HCT116 (cell line): ENCODE measurements at regions not wholly inside any gene's neighbourhood (a gene's known extent, or its start where the extent isn't known, plus 50 kb on each side); places are given as distances from the start of the nearest gene placed in this dataset.

ENCODE experiments used
- ATAC-seq: fragments of 200-7000 bp; cut with Tn5 transposase; 2 replicates; pipeline ENCODE4 v1.9.1; 2020; ENCODE audit warnings: mild to moderate bottlenecking, moderate library complexity
- BruUV-seq: library from RNA; stranded (reverse); fragments of 400-500 nt; replicated peaks from 2 replicates; lab custom pipeline; 2021; lab: Mats Ljungman, UMichigan
- CTCF ChIA-PET: fragments of 300-600 bp; sonication (Branson Sonifier 250); formaldehyde crosslinking; loops from one replicate; lab custom pipeline; 2021; ENCODE audit warnings: antibody characterized with exemption; lab: Charles Lee
- POLR2A ChIA-PET: fragments of 300-600, 350-600 bp; sonication (Branson Sonifier 250); formaldehyde crosslinking; loops from one replicate; lab custom pipeline; 2021; ENCODE audit warnings: antibody characterized with exemption; lab: Charles Lee
- RAD21 ChIA-PET, 2 experiments: fragments of 300-600 bp; sonication (Branson Sonifier 250); formaldehyde crosslinking; loops; one replicate each; lab custom pipeline; 2023; ENCODE audit warnings: low total read pairs in 2 of 2; ENCODE audit not compliant: uncharacterized antibody in 2 of 2, unreplicated experiment in 2 of 2, low non-redundant PET in 1 of 2; lab: Charles Lee
- DNase-seq: peaks from one replicate; pipeline ENCODE4 v3.0.0-alpha.2; 2010; ENCODE audit warnings: low read depth, low spot score
- H2AFZ ChIP-seq: fragments of 200-600 bp; shearing (Covaris generic), sonication (generic); 2 replicates; pipeline ENCODE4 v1.6.1; 2017; ENCODE audit warnings: low read depth, mixed run types, mixed read lengths, antibody characterized with exemption, low read length; ENCODE audit not compliant: poor library complexity, severe bottlenecking
- H3K27ac ChIP-seq: 2 replicates; pipeline ENCODE4 v1.5.1; 2012; ENCODE audit warnings: low read depth, low read length
- H3K27me3 ChIP-seq: fragments of 200-600 bp; sonication (generic); 2 replicates; pipeline ENCODE4 v1.6.1; 2016; ENCODE audit warnings: mixed run types, low read length, mixed read lengths; ENCODE audit not compliant: insufficient read depth
- H3K36me3 ChIP-seq, 2 experiments: fragments of 200-500 bp in 1 of 2; fragments of 200-600 bp in 1 of 2; sonication (Bioruptor generic) in 1 of 2; sonication (generic) in 1 of 2; 2 replicates each; pipeline versions ENCODE4 v1.5.1 to v1.6.1; 2014 to 2016; ENCODE audit warnings: low read length in 2 of 2, inconsistent platforms in 1 of 2, mixed read lengths in 1 of 2, mixed run types in 1 of 2; ENCODE audit not compliant: insufficient read depth in 2 of 2, control insufficient read depth in 1 of 2
- H3K4me1 ChIP-seq, 2 experiments: fragments of 200-600 bp in 1 of 2; sonication (generic) in 1 of 2; 2 replicates each; pipeline versions ENCODE4 v1.5.1 to v1.6.1; 2012 to 2017; ENCODE audit warnings: low read length in 2 of 2, inconsistent platforms in 1 of 2, mild to moderate bottlenecking in 1 of 2, mixed read lengths in 1 of 2, mixed run types in 1 of 2, moderate library complexity in 1 of 2; ENCODE audit not compliant: insufficient read depth in 2 of 2, control insufficient read depth in 1 of 2
- H3K4me2 ChIP-seq: fragments of 200-600 bp; sonication (generic); 2 replicates; pipeline ENCODE4 v1.6.1; 2017; ENCODE audit warnings: mixed run types, low read length, mixed read lengths
- H3K4me3 ChIP-seq, 2 experiments: fragments of 200-600 bp in 1 of 2; sonication (generic) in 1 of 2; replicated peaks in 1 of 2; 2 replicates each; pipeline ENCODE4 v1.5.1; 2011 to 2016; ENCODE audit warnings: low read length in 2 of 2, control low read depth in 1 of 2, low read depth in 1 of 2, mild to moderate bottlenecking in 1 of 2, mixed read lengths in 1 of 2, mixed run types in 1 of 2
- H3K79me2 ChIP-seq: fragments of 200-600 bp; sonication (generic); 2 replicates; pipeline ENCODE4 v1.6.1; 2017; ENCODE audit warnings: mild to moderate bottlenecking, mixed run types, low read length, moderate library complexity, mixed read lengths; ENCODE audit not compliant: insufficient read depth
- H3K9ac ChIP-seq: fragments of 200-600 bp; sonication (generic); 2 replicates; pipeline ENCODE4 v1.6.1; 2016; ENCODE audit warnings: low read length, mixed read lengths
- H3K9me2 ChIP-seq: fragments of 200-600 bp; sonication (generic), shearing (Covaris generic); 2 replicates; pipeline ENCODE4 v1.6.1; 2017; ENCODE audit warnings: mixed run types, mild to moderate bottlenecking, moderate library complexity; ENCODE audit not compliant: insufficient read depth
- H3K9me3 ChIP-seq, 2 experiments: fragments of 200-500 bp in 1 of 2; fragments of 200-600 bp in 1 of 2; sonication (Bioruptor generic) in 1 of 2; sonication (generic) in 1 of 2; 2 replicates each; pipeline ENCODE4 v1.6.1; 2014 to 2017; ENCODE audit warnings: low read length in 2 of 2, mixed read lengths in 2 of 2, inconsistent platforms in 1 of 2, low read depth in 1 of 2, mild to moderate bottlenecking in 1 of 2, mixed run types in 1 of 2, moderate library complexity in 1 of 2; ENCODE audit not compliant: control insufficient read depth in 1 of 2, insufficient read depth in 1 of 2
- H4K20me1 ChIP-seq: fragments of 200-600 bp; sonication (generic), shearing (Covaris generic); 2 replicates; pipeline ENCODE4 v1.6.1; 2017; ENCODE audit warnings: mixed run types, mild to moderate bottlenecking, moderate library complexity; ENCODE audit not compliant: insufficient read depth
- CBX3 ChIP-seq: IDR thresholded peaks from 2 replicates; pipeline ENCODE4 v1.6.1; 2012; ENCODE audit warnings: low read depth
- EGR1 ChIP-seq: IDR thresholded peaks from 2 replicates; pipeline ENCODE4 v1.6.1; 2012; ENCODE audit warnings: low read depth
- ELF1 ChIP-seq: IDR thresholded peaks from 2 replicates; pipeline ENCODE4 v1.6.1; 2012; ENCODE audit warnings: low read depth, borderline replicate concordance
- EZH2 ChIP-seq: fragments of 200-600 bp; sonication (generic); IDR thresholded peaks from 2 replicates; pipeline ENCODE4 v1.6.1; 2017; ENCODE audit warnings: antibody characterized with exemption, mixed run types
- EZH2phosphoT487 ChIP-seq: fragments of 200-600 bp; IDR thresholded peaks from 2 replicates; pipeline ENCODE4 v1.6.1; 2018; ENCODE audit warnings: antibody characterized with exemption, borderline replicate concordance
- FOSL1 ChIP-seq: IDR thresholded peaks from 2 replicates; pipeline ENCODE4 v1.6.1; 2012; ENCODE audit warnings: low read depth
- JUND ChIP-seq: IDR thresholded peaks from 2 replicates; pipeline ENCODE4 v1.6.1; 2012
- MAX ChIP-seq: IDR thresholded peaks from 2 replicates; pipeline ENCODE4 v1.6.1; 2012
- POLR2A ChIP-seq: IDR thresholded peaks from 2 replicates; pipeline ENCODE4 v1.7.0; 2011; ENCODE audit warnings: borderline replicate concordance; ENCODE audit not compliant: insufficient read depth, insufficient read length; ENCODE audit errors: extremely low read depth
- POLR2AphosphoS5 ChIP-seq: IDR thresholded peaks from 2 replicates; pipeline ENCODE4 v1.6.1; 2011; ENCODE audit warnings: mild to moderate bottlenecking, low read depth, low read length, moderate library complexity
- RAD21 ChIP-seq: IDR thresholded peaks from 2 replicates; pipeline ENCODE4 v1.6.1; 2012; ENCODE audit warnings: low read depth, mild to moderate bottlenecking
- SIN3A ChIP-seq: IDR thresholded peaks from 2 replicates; pipeline ENCODE4 v1.6.1; 2012; ENCODE audit warnings: low read depth
- SP1 ChIP-seq: IDR thresholded peaks from 2 replicates; pipeline ENCODE4 v1.6.1; 2012; ENCODE audit warnings: low read depth
- SRF ChIP-seq: IDR thresholded peaks from 2 replicates; pipeline ENCODE4 v1.6.1; 2012; ENCODE audit warnings: low read depth
- TCF7L2 ChIP-seq: IDR thresholded peaks from 2 replicates; pipeline ENCODE4 v1.7.0; 2011; ENCODE audit warnings: borderline replicate concordance, inconsistent platforms; ENCODE audit not compliant: insufficient read depth, insufficient read length; ENCODE audit errors: extremely low read depth
- YY1 ChIP-seq: IDR thresholded peaks from 2 replicates; pipeline ENCODE4 v1.6.1; 2011; ENCODE audit warnings: low read length, low read depth, moderate library complexity, mild to moderate bottlenecking; ENCODE audit not compliant: insufficient replicate concordance; ENCODE audit errors: extremely low read depth
- ZBTB33 ChIP-seq: IDR thresholded peaks from 2 replicates; pipeline ENCODE4 v1.6.1; 2011; ENCODE audit warnings: mild to moderate bottlenecking, low read length, moderate library complexity; ENCODE audit not compliant: insufficient replicate concordance; ENCODE audit errors: extremely low read depth
- ZFX ChIP-seq: fragments of 450-650 bp; IDR thresholded peaks from 2 replicates; pipeline ENCODE4 v1.6.1; 2017
- intact Hi-C: fragments of 100-400 bp; cut with micrococcal nuclease; formaldehyde crosslinking; loops from 2 replicates; pipeline ENCODE4 v1.10.0; 2022

GRCh38 chr2:118296663-118297062, 208.4 kb downstream of the INSIG2 start:
- no peak for DNase-seq
- intact Hi-C loops = no loop called here
- Histone ChIP-seq H4K20me1 (no peaks in the 10 kb centered on the region), H3K4me1 (no peaks in the 10 kb centered on the region), H3K79me2 (no peaks in the 10 kb centered on the region), H3K27me3 (no peaks in the 10 kb centered on the region), H2AFZ (no peak overlapping the region), H3K9ac (no peak overlapping the region), H3K4me3 (no peak overlapping the region), H3K4me2 (no peak overlapping the region), H3K9me2 (no peaks in the 10 kb centered on the region), H3K27ac (no peak overlapping the region), H3K9me3 (no peaks in the 10 kb centered on the region), H3K36me3 (no peaks in the 10 kb centered on the region)
- TF ChIP-seq TCF7L2 (no peak), EZH2 (no peak), SIN3A (no peak), YY1 (no peak), ZFX (no peak), CBX3 (no peak), ZBTB33 (no peak), ELF1 (no peak), FOSL1 (no peak), SRF (no peak), POLR2A (no peak), EGR1 (no peak), POLR2AphosphoS5 (no peak), MAX (no peak), SP1 (no peak), EZH2phosphoT487 (no peak), RAD21 (no peak), JUND (no peak)
- BruUV-seq = no TSS peak
- ATAC-seq = no peak
- ChIA-PET RAD21 (no interaction called here), CTCF (no interaction called here), POLR2A (no interaction called here)
